ENCODE measurements at regions not wholly inside any gene's neighbourhood (a gene's known extent, or its start where the extent isn't known, plus 50 kb on each side); places are given as distances from the start of the nearest gene placed in this dataset.

DNA sequence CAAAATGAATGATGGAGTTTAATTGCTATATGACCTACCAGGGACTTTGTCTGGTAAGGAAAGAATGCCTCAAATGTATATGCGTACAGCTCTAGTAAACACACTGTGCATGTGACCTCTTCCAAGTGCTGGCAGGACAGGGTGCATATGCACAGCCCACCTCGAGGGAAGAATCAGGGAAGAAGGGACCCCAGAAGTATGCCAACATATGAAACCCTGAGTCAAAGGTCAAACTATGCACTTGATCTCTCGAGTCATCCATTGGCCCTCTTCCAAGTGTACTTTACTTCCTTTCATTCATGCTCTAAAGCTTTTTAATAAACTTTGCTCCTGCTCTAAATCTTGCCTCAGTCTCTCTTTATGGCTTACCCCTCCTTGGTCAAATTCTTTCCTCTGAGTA lies 804.6 kb upstream of the COX7C start:
- TF ChIP-seq, protein P1, sequence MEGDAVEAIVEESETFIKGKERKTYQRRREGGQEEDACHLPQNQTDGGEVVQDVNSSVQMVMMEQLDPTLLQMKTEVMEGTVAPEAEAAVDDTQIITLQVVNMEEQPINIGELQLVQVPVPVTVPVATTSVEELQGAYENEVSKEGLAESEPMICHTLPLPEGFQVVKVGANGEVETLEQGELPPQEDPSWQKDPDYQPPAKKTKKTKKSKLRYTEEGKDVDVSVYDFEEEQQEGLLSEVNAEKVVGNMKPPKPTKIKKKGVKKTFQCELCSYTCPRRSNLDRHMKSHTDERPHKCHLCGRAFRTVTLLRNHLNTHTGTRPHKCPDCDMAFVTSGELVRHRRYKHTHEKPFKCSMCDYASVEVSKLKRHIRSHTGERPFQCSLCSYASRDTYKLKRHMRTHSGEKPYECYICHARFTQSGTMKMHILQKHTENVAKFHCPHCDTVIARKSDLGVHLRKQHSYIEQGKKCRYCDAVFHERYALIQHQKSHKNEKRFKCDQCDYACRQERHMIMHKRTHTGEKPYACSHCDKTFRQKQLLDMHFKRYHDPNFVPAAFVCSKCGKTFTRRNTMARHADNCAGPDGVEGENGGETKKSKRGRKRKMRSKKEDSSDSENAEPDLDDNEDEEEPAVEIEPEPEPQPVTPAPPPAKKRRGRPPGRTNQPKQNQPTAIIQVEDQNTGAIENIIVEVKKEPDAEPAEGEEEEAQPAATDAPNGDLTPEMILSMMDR (IDR thresholded peaks at IDR 0.05 in 8 of 11, conservative IDR thresholded peaks at IDR 0.05 in 3 of 11): no peak
- TF ChIP-seq POLR2AphosphoS5 (IDR thresholded peaks at IDR 0.05) (no peak), POLR2A (IDR thresholded peaks at IDR 0.05) (no peak)
